Astrocyte (in vitro differentiated cells and primary cell): ENCODE measurements at regions not wholly inside any gene's neighbourhood (a gene's known extent, or its start where the extent isn't known, plus 50 kb on each side); places are given as distances from the start of the nearest gene placed in this dataset.

Source experiments
- EZH2 ChIP-seq: IDR thresholded peaks from 2 replicates; pipeline ENCODE4 v1.6.1; 2012; ENCODE audit warnings: mild to moderate bottlenecking, low read length, inconsistent platforms; ENCODE audit not compliant: insufficient read depth
- TF ChIP-seq, protein P1 (sequence below): IDR thresholded peaks from 2 replicates; pipeline ENCODE4 v1.5.1; 2011; ENCODE audit warnings: low read depth, mild to moderate bottlenecking, inconsistent platforms, low read length, moderate library complexity; ENCODE audit not compliant: insufficient read depth

- TF ChIP-seq, protein P1, sequence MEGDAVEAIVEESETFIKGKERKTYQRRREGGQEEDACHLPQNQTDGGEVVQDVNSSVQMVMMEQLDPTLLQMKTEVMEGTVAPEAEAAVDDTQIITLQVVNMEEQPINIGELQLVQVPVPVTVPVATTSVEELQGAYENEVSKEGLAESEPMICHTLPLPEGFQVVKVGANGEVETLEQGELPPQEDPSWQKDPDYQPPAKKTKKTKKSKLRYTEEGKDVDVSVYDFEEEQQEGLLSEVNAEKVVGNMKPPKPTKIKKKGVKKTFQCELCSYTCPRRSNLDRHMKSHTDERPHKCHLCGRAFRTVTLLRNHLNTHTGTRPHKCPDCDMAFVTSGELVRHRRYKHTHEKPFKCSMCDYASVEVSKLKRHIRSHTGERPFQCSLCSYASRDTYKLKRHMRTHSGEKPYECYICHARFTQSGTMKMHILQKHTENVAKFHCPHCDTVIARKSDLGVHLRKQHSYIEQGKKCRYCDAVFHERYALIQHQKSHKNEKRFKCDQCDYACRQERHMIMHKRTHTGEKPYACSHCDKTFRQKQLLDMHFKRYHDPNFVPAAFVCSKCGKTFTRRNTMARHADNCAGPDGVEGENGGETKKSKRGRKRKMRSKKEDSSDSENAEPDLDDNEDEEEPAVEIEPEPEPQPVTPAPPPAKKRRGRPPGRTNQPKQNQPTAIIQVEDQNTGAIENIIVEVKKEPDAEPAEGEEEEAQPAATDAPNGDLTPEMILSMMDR, result no peak
- TF ChIP-seq EZH2, result no peak
These were observed 98.1 kb upstream of the COL21A1 start for GRCh38 chr6:56345376-56345995.
